Germinal center (tissue), 1 donor: ENCODE measurements at regions not wholly inside any gene's neighbourhood (a gene's known extent, or its start where the extent isn't known, plus 50 kb on each side); places are given as distances from the start of the nearest gene placed in this dataset.

Experiments
- DNase-seq: peaks from one replicate; pipeline ENCODE4 v3.0.0; 2012; ENCODE audit warnings: mixed read lengths, low spot score

DNA sequence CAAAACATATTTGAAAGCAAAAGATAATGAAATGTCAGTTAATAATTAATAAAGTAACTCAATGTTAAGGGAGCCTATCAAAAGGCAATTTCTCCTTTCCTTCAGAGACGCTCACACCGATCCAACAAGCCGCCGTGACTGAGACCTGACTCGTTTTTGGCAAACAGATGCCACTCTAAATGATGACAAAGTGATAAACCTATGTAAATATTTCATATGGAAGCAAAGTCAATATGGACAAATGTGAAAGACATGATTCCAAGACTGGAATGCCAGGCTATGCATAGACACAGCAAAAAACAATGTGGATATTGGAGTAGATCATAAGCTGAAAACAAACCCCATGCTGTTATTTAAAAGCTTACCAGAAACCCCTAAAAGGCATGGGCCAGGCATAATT, 137.2 kb upstream of the SUCLG2 start:
- no peak for DNase-seq

DNA sequence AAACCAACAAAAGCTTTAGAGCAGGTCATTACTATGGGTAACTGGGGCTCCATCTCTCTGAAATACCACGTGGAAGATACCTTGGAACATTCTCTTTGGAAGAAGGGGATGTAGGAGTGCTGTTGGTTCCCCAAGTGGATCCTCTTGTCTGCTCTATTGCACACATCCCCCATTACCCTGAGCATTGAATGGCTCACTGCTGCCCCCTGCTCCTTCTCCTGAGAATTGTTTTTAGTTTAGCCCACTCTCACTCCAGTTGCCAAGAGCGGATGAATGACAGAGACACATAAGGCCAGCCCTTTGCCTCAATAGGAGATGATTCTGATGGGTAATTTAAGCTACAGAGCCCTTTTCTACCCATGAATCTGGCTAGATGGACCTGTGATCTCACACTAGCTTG, 135.6 kb upstream of the SUCLG2 start:
- DNase-seq, result peak; percentile 56

DNA sequence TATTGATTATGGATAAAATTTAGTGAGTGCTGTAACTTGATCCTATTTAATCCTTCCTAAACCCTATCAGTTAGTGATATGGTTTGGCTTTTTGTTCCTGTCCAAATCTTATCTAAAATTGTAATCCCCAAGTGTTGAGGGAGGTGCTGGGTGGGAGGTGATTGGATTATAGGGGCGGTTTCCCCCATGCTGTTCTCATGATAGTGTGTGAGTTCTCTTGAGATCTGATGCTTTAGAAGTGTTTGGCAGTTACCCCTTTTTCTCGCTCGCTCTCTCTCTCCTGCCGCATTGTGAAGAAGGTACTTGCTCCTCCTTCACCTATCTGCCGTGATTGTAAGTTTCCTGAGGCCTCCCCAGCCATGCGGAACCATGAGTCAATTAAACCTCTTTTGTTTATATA, 134.0 kb upstream of the SUCLG2 start:
- no peak for DNase-seq

DNA sequence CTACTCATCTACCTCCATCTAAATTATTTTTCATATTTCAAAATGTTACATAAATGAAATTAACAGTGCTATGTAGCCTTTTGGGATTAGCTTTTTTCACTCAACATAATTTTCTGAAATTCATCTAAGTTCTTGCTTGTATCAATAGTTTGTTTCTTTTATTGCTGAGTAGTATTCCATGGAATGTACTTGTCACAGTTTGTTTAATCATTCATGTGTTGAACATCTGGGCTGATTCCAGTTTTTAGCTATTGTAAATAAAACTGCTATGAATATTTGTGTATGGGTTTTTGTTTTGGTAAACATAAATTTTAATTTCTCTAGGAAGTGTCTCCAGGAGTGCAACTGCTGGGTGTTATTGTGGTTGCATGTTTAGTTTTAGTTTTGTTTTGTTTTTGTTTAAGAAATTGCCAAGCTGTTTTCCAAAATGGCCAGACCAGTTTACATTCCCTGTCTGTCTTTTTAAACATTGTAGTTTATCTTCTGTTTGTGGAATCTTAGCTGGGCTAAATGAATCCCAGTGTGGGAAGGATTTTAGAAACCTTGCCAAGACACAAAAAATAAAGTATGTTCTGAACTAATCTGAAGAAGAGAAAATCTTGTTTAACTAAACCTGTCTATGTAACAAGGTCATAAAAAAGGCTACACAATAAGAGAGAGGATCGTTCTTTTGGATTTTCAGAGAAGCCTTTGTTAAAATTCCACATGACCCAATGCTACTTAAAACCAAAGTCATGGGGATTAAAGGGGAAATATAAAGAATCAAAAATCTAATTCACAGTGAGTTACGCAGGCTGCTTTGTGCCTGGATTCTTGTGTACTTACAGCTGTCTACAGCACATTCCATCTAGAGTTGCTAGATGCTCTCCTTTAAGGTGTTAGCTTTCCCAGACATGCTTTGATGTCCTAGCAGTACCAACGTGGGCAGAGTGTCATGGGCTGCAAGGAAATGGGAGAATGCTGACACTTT, 129.2 kb upstream of the SUCLG2 start:
- DNase-seq, result no peak

DNA sequence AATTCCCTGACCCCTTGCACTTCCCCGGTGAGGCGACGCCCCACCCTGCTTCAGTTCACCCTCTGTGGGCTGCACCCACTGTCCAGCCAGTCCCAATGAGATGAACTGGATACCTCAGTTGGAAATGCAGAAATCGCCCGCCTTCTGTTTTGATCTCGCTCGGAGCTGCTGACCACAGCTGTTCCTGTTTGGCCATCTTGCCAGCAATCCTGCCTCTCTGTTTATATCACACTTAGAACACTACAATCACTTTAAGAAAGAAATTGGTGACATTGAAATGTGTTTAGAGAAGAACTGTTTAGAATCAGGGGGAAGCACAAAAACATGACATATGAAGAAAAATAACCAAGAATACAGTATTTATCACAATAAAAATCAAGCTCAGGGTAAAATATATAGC, 127.5 kb upstream of the SUCLG2 start:
- no peak for DNase-seq

DNA sequence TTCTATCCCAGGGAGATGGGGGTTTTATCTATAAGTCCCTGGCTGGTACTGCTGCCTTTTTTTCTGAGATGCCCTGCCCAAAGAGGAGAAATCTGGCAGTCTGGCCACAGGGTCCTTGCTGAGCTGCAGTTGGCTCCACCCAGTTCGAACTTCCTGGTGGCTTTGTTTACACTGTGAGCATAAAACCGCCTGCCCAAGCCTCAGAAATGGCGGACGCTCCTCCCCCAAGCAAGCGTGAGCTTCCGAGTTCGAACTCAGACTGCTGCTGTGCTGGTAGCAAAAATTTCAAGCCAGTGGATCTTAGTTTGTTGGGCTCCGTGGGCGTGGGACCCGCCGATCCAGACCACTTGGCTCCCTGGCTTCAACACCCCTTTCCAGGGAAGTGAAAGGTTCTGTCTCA, 126.8 kb upstream of the SUCLG2 start:
- DNase-seq, result no peak

DNA sequence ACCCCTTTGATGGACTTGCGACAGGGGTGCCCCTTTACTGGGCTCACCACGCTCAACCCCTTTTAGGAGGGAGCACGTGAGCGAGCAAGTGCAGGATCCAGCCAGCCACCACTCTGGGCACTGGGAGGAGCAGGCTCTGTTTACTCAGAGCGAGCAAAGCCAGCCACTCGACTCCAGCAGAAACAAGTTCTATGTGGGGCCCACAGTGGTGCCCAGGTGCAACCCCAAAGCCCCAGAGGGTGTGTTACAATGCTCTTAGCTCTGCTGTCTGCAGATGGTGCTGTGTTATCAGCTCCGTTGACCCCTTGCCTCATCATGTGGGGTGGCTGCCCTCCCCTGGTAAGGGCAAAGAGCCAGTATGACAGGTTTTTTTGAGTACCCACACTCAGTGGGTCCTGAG, 120.3 kb upstream of the SUCLG2 start:
- no peak for DNase-seq

DNA sequence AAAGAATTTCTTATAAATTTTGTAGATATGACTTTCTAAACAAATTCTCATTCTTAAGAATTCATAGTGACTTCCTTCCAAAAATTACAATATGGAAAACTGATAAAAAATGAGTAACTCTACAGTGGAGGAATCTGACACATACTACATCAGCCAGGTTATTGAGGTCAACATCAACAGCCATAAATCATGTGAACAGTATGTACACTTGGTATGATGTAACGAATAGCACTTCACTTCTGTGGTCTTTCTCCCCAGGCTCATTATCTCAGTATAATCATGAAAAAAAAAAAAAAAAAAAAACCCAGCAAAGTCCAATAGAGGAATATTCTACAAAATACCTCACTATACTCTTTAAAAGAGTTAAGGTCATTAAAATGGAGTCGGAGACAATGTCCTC, 111.2 kb upstream of the SUCLG2 start:
- no peak for DNase-seq

DNA sequence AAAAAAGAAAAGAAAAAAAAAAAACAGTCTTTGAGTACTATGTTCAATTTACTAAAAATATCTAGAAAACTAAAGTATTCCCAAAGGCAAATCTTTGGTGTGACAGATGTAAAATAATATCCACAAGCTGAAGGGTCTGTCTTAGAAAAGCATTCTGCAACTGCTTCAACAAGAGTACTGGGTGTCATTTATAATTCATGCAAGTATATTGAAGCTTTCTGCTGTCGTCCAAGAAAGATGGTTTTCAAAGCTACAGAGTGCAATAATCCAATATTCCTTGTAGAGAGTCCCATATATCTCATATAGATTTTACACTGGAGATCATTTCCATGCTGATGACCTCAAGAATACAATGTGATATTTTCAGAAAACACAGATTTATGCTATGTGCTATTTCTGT, 90.9 kb upstream of the SUCLG2 start:
- DNase-seq, result no peak

DNA sequence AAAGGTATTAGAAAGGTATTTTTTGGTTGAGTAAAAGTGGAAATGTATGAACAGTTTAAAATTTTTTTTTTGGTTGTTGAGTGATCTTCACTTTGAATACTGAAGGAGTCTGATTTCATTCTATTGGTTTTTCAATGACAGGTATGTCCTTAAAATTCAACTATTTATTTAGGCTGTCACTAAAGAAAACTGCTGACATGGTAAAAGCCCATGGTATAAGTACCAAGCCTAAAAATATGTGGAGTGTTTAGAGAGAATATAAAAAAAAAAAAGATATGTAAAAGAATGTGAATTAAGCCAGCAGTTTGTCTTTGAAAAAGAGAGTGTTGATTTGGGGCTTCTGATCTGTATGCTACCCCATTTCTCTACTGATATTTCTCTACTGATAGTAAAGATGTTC, 90.3 kb upstream of the SUCLG2 start:
- no peak for DNase-seq

DNA sequence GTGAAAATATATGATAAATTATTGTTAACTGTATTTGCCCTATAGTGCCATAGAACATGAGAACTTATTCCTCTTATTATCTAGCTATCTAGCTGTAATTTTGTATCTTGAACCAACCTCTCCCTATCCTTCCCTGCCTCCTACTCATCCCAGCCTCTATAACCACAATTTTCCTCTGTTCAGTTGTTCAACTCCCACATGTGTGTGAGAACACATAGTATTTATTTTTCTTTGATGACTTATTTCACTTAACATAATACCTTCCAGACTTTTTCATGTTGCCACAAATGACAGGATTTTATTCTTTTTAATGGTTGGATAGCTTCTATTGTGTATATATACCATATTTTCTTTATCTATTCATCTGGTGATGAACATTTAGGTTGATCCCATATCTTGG, 85.4 kb upstream of the SUCLG2 start:
- no peak for DNase-seq

DNA sequence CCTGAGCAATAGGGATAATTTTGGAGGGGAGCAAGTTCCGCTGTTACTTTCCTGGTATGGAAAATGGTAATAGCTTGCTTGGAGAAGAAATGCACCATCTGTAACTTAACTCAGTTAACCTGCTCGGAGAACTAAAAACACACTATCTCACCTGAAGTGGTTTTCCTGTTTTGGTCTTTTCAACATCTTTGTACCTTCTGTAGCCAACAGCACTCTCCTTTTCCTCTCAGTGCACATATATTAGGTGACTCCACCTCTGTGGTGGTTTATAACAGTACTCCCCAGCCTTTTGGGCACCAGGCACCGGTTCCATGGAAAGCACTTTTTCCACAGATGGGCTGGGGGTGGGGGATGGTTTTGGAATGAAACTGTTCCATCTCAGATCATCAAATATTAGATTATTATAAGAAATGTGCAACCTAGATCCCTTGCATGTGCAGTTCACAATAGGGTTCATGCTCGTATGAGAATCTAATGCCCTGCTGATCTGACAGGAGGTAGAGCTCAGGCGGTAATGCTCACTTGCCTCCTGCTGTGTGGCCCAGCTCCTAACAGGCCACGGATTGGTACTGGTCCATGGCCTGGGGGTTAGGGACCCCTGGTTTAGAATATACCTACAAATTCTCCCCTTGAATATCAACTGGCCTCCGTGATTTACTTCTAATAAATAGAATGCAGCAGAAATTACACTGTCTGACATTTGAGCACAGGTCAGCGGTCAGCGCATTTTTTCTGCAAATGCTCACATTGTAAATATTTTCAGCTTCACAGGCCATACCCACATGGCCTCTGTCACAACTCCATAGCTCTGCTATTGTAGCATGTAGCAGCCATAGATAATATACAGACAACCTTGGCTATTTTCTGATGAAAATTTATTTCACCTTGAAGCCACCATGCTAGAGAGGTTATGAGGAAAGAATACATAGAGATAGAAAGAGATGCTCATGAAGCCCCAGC, 83.8 kb upstream of the SUCLG2 start:
- no peak for DNase-seq

DNA sequence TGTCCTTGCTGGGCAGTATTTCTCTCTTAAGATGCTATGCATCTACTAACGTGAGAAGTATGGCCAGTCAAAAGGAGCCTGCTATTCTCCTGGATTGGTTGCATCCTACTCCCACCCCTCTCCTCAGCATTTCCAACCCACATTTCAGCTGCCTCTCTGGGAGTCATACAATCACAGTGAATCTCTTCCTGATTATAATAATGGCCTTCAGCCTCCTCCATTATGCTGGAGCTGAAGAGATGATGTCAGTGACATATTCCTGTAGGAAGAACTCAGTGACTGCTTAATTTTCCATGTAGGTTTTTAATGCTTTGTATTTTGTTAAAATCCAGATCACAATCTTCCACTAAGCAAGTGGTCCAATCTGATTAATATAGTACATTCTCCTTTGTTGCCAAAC, 82.7 kb upstream of the SUCLG2 start:
- no peak for DNase-seq

DNA sequence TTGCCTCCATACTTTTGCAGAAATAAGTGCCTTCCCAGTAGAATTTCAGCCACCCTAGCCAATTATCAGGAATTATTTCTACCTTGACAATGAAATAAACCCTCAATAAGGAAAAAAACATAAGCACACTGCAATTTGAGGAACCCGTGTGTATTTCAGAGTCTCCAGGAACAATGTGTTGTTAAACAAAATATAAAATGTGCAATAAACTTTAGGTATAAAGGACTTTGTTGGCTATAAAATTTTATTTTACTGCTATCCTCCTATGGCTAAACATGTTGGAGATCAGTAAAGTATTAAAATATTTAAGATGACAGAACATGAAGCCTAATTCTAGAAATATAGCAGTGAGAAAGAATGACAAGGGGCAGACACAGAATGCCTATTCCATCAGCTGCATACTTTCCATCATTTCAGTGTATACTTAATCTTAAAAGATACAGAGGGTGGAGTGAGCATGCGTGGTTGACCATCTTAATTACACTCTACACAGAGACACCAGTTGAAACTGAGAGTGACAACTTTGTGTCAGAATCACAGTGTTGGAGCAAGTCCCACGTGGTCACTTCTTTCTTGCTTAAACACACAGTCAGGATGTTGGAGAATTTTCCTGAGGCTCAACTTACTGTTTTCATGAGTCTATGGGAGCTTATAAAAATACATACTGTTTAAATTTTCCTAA, 79.0 kb upstream of the SUCLG2 start:
- no peak for DNase-seq

DNA sequence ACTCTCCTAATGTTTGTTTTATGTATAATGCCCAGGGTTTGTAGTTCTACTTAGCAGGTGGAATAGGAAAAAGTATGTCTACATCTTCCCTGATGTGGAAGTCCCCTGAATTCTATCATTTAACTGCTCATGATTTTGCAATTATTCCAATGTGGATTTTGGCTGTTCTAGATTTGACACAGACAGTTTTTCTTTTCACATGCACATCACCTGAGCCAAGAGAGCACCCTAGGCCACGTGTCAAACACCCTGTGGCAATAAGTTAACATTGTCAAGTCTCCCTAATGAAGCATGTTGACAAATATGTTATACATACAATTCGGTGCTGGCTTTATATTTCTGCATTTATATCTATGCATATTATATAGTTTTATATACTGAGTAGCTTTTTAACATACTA, 70.0 kb upstream of the SUCLG2 start:
- DNase-seq, result no peak

DNA sequence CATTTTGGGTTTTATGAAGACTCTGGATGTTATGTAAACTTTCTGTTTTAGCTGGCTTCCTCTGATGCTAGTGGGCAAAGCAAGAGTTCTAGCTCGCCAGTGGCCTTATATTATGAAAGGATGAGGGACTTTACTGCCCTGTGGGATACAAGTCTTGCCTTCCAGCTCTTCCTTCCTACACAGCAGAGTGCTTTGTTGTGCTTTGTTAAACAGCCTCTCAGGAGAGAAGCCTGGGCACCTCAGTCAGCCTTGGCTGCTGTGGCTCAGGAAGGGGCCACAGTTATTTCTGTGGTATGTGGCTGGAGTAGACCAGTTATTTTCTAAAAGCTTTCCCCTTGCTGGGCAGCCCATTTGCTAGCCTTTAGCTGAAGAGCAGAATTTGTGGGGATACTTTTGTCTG, 69.5 kb upstream of the SUCLG2 start:
- DNase-seq, result no peak

DNA sequence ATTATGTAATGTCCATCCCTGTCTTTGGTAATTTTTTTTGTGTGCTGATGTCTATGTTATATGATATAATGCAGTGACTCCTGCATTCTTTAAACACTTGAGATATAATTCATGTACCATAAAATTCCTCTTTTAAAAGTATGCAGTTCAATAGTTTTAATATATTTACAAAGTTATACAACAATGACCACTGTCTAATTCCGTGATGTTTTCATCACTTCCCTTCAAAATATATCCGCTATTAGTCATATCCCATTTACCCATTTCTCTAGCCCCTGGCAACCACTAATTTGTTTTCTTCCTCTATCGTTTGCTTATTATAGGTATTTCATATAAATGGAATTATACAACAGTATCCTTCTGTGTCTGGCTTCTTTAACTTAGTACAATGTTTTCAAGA, 64.9 kb upstream of the SUCLG2 start:
- no peak for DNase-seq

DNA sequence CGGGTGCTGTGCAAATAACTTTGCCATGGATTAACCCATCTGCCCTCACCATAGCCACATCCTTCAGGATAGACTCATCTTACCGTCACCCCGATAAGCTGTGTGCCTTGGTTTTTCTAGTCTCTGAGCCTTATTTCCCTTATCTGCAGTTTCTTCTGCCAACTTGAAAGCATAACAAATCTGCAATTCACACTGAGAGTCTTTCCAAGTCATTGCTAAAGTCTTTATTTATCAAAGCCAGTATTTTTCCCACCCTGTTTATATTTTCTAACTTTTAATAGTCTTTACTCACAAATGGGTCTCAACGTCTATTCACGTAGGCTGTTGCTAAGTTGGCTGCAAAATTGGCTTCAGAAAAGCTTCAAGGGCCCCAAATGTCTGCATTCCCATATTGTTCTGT, 61.6 kb upstream of the SUCLG2 start:
- no peak for DNase-seq

DNA sequence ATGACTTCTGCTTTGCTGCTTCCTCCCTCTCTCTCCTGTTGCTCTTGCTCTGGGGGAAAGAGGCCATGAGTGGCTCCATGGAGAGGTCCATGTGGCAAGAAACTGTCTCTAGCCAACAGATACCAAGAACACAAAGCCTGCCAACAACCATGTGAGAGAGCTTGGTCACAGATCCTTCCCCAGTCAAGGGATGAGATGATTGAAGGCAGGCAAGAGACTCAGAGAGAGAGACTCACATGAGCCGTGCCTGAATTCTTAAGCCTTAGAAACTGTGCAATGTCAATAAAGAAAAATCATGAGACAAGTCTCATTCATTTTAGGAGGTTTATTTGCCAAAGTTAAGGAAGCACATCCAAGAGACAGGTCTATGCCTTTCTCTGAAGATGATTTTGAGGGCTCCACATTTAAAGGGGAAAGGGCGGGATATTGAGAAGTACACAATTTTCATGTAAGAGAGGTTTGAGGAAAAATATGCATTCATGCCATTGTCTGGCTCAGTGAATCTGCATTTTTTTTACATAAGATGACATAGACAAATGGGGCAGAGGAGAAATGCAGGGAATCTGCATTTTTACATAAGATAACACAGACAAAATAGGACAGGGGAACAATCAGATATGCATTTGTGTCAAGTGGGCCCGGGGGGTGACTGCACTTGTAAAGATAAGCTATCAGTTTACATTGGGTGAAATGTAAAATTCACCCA, 59.5 kb upstream of the SUCLG2 start:
- DNase-seq, result no peak

DNA sequence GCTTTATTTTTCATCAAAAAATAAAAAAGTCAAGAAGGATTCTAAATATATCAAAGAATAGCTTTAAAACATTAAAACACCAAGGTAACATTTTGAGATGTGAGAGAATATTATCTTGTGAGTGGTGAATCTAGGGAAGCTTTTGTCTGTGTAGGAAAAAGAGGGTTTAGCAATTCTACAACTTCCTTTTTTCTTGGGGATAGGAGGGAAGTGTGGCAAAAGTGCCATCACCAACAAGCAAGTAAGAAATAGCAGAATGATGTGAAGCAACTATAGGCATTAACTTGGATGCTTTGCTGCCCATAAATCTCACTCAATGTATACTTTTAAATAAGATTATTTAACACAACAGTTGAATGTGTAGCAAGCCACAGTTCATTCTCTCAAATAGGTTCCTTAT, 57.8 kb upstream of the SUCLG2 start:
- DNase-seq, result no peak

DNA sequence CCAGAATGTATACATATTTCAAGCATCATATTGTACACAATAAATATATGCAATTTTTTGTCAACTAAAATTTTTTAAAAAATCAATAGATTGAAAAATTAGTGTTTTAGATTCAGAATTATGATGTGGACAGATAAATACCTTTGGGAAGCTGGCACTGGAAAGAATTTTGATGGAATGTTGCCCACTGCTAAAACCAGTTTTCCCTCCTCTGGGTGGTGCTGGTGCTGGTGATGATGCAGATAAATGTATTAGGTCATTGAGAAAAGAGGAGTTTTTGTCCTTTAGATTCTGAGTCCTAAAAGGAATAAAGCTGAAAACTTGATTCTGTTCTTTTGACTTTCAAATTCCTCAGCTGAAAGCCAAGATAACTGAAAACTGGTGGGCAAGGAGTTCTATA, 56.0 kb upstream of the SUCLG2 start:
- DNase-seq, result no peak

DNA sequence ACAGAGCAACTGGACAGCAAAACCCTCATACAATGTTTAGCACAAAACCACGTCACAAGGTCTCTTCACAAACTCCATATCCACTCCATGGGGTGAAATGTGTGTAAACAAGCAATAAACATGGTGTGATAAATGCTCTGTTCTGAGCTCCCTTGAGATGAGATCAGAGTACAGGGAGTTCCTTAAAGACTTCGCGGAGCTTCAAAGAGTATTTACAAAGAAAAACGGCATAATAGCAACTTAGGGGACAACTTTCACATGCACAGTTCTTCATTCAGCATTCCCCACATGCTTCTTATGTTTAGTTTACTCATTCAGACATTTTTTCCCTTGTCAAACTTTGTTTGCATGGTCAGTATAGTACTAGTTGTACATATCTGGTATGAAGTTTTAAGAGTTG, 52.5 kb upstream of the SUCLG2 start:
- no peak for DNase-seq
